Peyer's patch (tissue), 4 donors: ENCODE measurements at regions not wholly inside any gene's neighbourhood (a gene's known extent, or its start where the extent isn't known, plus 50 kb on each side); places are given as distances from the start of the nearest gene placed in this dataset.

ENCODE experiments used
- DNase-seq, 3 donors: peaks; one replicate each; pipeline ENCODE4 v3.0.0-alpha.2; 2017 to 2019
- H3K27ac ChIP-seq, 4 donors: fragments of 200-600 bp; sonication (generic); one replicate each; pipeline ENCODE4 v1.5.1; 2016 to 2019
- H3K27me3 ChIP-seq, 2 donors: fragments of 200-600 bp; sonication (generic); one replicate each; pipeline ENCODE4 v1.5.1; 2019
- H3K36me3 ChIP-seq, 3 donors: fragments of 200-600 bp; sonication (generic); one replicate each; pipeline ENCODE4 v1.5.1; 2016 to 2019
- H3K4me1 ChIP-seq, 4 donors: fragments of 200-600 bp; sonication (generic); one replicate each; pipeline ENCODE4 v1.5.1; 2016 to 2019
- H3K4me3 ChIP-seq, 4 donors: fragments of 200-600 bp; sonication (generic); 1 replicate in 3 of 4; 2 replicates in 1 of 4; pipeline ENCODE4 v1.5.1; 2016 to 2019; ENCODE audit warnings: mild to moderate bottlenecking in 1 of 4
- H3K9me3 ChIP-seq, 4 donors: fragments of 200-600 bp; sonication (generic); one replicate each; pipeline ENCODE4 v1.5.1; 2016 to 2019; ENCODE audit warnings: mild to moderate bottlenecking in 1 of 4
- CTCF ChIP-seq, 6 experiments: fragments of 450-650 bp in 4 of 6; fragments of 200-600 bp in 2 of 6; sonication (generic) in 1 of 6; IDR thresholded peaks; one replicate each; pipeline ENCODE4 v1.5.1; 2017 to 2019; ENCODE audit warnings: antibody characterized with exemption in 6 of 6, mild to moderate bottlenecking in 3 of 6, moderate library complexity in 1 of 6
- POLR2A ChIP-seq, 2 donors: fragments of 450-650 bp; IDR thresholded peaks; one replicate each; pipeline ENCODE4 v1.5.1; 2017; ENCODE audit warnings: antibody characterized with exemption in 2 of 2, mild to moderate bottlenecking in 2 of 2, moderate library complexity in 2 of 2

- H3K9me3 ChIP-seq, result no peaks in the 10 kb centered on the region
- TF ChIP-seq CTCF (IDR thresholded peaks at IDR 0.05) (no peak), POLR2A (IDR thresholded peaks at IDR 0.05) (no peak)
Measured at GRCh38 chr6:148183776-148184175, 158.9 kb upstream of the SASH1 start.

GRCh38 chr6:148186916-148187315 is 155.7 kb upstream of the SASH1 start:
- H3K4me3 ChIP-seq, result no peak overlapping the region
- TF ChIP-seq CTCF (IDR thresholded peaks at IDR 0.05), result no peak
- TF ChIP-seq POLR2A (IDR thresholded peaks at IDR 0.05), result no peak
- no peaks in the 10 kb centered on the region for H3K36me3 ChIP-seq
- no peaks in the 10 kb centered on the region for H3K27me3 ChIP-seq
- H3K9me3 ChIP-seq, result no peaks in the 10 kb centered on the region
- no peaks in the 10 kb centered on the region for H3K4me1 ChIP-seq
- no peak for DNase-seq
- H3K27ac ChIP-seq, result no peak overlapping the region

More at GRCh38 chr6:148183776-148184175, 158.9 kb upstream of the SASH1 start:
- H3K36me3 ChIP-seq, result no peaks in the 10 kb centered on the region
- H3K4me3 ChIP-seq, result no peak overlapping the region
- no peaks in the 10 kb centered on the region for H3K4me1 ChIP-seq
- H3K27me3 ChIP-seq, result no peaks in the 10 kb centered on the region
- DNase-seq, result no peak
- no peak overlapping the region for H3K27ac ChIP-seq

- Histone ChIP-seq H3K27me3 (no peaks in the 10 kb centered on the region), H3K9me3 (no peaks in the 10 kb centered on the region), H3K4me3 (no peak overlapping the region), H3K4me1 (no peaks in the 10 kb centered on the region), H3K27ac (peak overlapping the region in 1 of 4 donors; percentile 35), H3K36me3 (no peaks in the 10 kb centered on the region)
- TF ChIP-seq CTCF (IDR thresholded peaks at IDR 0.05), result no peak
- TF ChIP-seq POLR2A (IDR thresholded peaks at IDR 0.05), result no peak
- no peak for DNase-seq
Measured at GRCh38 chr6:148192310-148192709, 150.3 kb upstream of the SASH1 start.

- Histone ChIP-seq H3K9me3 (no peaks in the 10 kb centered on the region), H3K4me1 (no peaks in the 10 kb centered on the region), H3K27me3 (no peaks in the 10 kb centered on the region), H3K27ac (no peak overlapping the region), H3K4me3 (no peak overlapping the region), H3K36me3 (no peaks in the 10 kb centered on the region)
- TF ChIP-seq CTCF (IDR thresholded peaks at IDR 0.05) (no peak), POLR2A (IDR thresholded peaks at IDR 0.05) (no peak)
- DNase-seq, result peak in 1 of 3 donors; percentile 62
Measured at GRCh38 chr6:148193063-148193680, 149.5 kb upstream of the SASH1 start.

GRCh38 chr6:148195511-148195910 is 147.1 kb upstream of the SASH1 start:
- Histone ChIP-seq H3K36me3 (no peaks in the 10 kb centered on the region), H3K4me1 (no peaks in the 10 kb centered on the region), H3K27me3 (no peaks in the 10 kb centered on the region), H3K27ac (no peak overlapping the region), H3K4me3 (no peak overlapping the region), H3K9me3 (no peaks in the 10 kb centered on the region)
- DNase-seq, result no peak
- TF ChIP-seq POLR2A (IDR thresholded peaks at IDR 0.05) (no peak), CTCF (IDR thresholded peaks at IDR 0.05) (no peak)

- no peak for TF ChIP-seq CTCF (IDR thresholded peaks at IDR 0.05)
- TF ChIP-seq POLR2A (IDR thresholded peaks at IDR 0.05), result no peak
- Histone ChIP-seq H3K36me3 (no peaks in the 10 kb centered on the region), H3K9me3 (no peaks in the 10 kb centered on the region), H3K4me1 (no peaks in the 10 kb centered on the region), H3K27me3 (no peaks in the 10 kb centered on the region), H3K27ac (no peak overlapping the region), H3K4me3 (no peak overlapping the region)
- no peak for DNase-seq
Measured at GRCh38 chr6:148199584-148199983, 143.1 kb upstream of the SASH1 start.
